Keratinocyte (primary cell): ENCODE measurements at regions not wholly inside any gene's neighbourhood (a gene's known extent, or its start where the extent isn't known, plus 50 kb on each side); places are given as distances from the start of the nearest gene placed in this dataset.

Experiments used
- DNase-seq: peaks from one replicate; pipeline ENCODE4 v3.0.0-alpha.2; 2011; ENCODE audit warnings: low read depth, missing footprints, low spot score
- FAIRE-seq: peaks from 2 replicates; lab custom pipeline; 2011; peaks lifted over from hg19 to GRCh38; lab: Jason Lieb, UNC
- H2AFZ ChIP-seq: 2 replicates; pipeline ENCODE4 v1.6.0; 2012; ENCODE audit warnings: low read length, control low read depth, inconsistent platforms; ENCODE audit not compliant: control insufficient read depth
- H3K27ac ChIP-seq: 2 replicates; pipeline ENCODE4 v1.5.1; 2011; ENCODE audit warnings: low read length; ENCODE audit not compliant: control insufficient read depth, insufficient read depth
- H3K27me3 ChIP-seq: 3 replicates; pipeline ENCODE4 v1.6.0; 2011; ENCODE audit warnings: low read length; ENCODE audit not compliant: control insufficient read depth, insufficient read depth; ENCODE audit errors: extremely low read depth
- H3K36me3 ChIP-seq, 2 experiments: 2 replicates in 1 of 2; 3 replicates in 1 of 2; pipeline ENCODE4 v1.5.1; 2011; ENCODE audit warnings: low read length in 2 of 2, mild to moderate bottlenecking in 1 of 2; ENCODE audit not compliant: control insufficient read depth in 2 of 2, insufficient read depth in 2 of 2; ENCODE audit errors: extremely low read depth in 1 of 2
- H3K4me1 ChIP-seq: 3 replicates; pipeline ENCODE4 v1.5.1; 2011; ENCODE audit warnings: low read length; ENCODE audit not compliant: control insufficient read depth, insufficient read depth; ENCODE audit errors: extremely low read depth
- H3K4me2 ChIP-seq: 3 replicates; pipeline ENCODE4 v1.6.0; 2011; ENCODE audit warnings: low read depth, low read length; ENCODE audit not compliant: control insufficient read depth, insufficient read depth; ENCODE audit errors: extremely low read depth
- H3K4me3 ChIP-seq, 3 experiments: fragments of 200-600 bp in 1 of 3; sonication (generic) in 1 of 3; 2 replicates in 2 of 3; 3 replicates in 1 of 3; pipeline ENCODE4 v1.5.1; 2011 to 2016; ENCODE audit warnings: low read length in 3 of 3, mild to moderate bottlenecking in 3 of 3, control low read depth in 2 of 3, inconsistent platforms in 1 of 3, low read depth in 1 of 3, mixed read lengths in 1 of 3, mixed run types in 1 of 3, moderate library complexity in 1 of 3; ENCODE audit not compliant: control insufficient read depth in 2 of 3, insufficient read depth in 2 of 3; ENCODE audit errors: extremely low read depth in 1 of 3
- H3K79me2 ChIP-seq: 2 replicates; pipeline ENCODE4 v1.6.0; 2012; ENCODE audit warnings: low read length; ENCODE audit not compliant: control insufficient read depth, insufficient read depth
- H3K9ac ChIP-seq: 3 replicates; pipeline ENCODE4 v1.6.0; 2011; ENCODE audit warnings: low read length; ENCODE audit not compliant: control insufficient read depth, insufficient read depth; ENCODE audit errors: extremely low read depth
- H3K9me1 ChIP-seq: 3 replicates; pipeline ENCODE4 v1.6.0; 2011; ENCODE audit warnings: low read length; ENCODE audit not compliant: control insufficient read depth, insufficient read depth; ENCODE audit errors: extremely low read depth
- H3K9me3 ChIP-seq: 2 replicates; pipeline ENCODE4 v1.5.1; 2012; ENCODE audit warnings: low read depth, low read length; ENCODE audit not compliant: control insufficient read depth
- H4K20me1 ChIP-seq: 3 replicates; pipeline ENCODE4 v1.6.0; 2011; ENCODE audit warnings: low read length; ENCODE audit not compliant: control insufficient read depth, insufficient read depth; ENCODE audit errors: extremely low read depth
- CTCF ChIP-seq, 3 experiments: IDR thresholded peaks in 1 of 3; conservative IDR thresholded peaks in 1 of 3; optimal IDR thresholded peaks in 1 of 3; 2 replicates in 2 of 3; 3 replicates in 1 of 3; pipeline versions ENCODE3 to v1.5.1; 2011; ENCODE audit warnings: low read length in 3 of 3, mild to moderate bottlenecking in 3 of 3, moderate library complexity in 2 of 3, control low read depth in 1 of 3, inconsistent platforms in 1 of 3; ENCODE audit not compliant: insufficient read depth in 2 of 3; ENCODE audit errors: extremely low read depth in 1 of 3
- EZH2 ChIP-seq: IDR thresholded peaks from one replicate; pipeline ENCODE4 v1.6.1; 2012; ENCODE audit warnings: inconsistent platforms, mild to moderate bottlenecking, low read length, moderate library complexity
- dilution Hi-C: fragments of 300-500 bp; cut with MboI; formaldehyde crosslinking; loops from one replicate; pipeline ENCODE4 v1.7.0; 2020; ENCODE audit warnings: low sequenced_read_pairs; ENCODE audit not compliant: extremely low pct_ligation_motif_present

DNA sequence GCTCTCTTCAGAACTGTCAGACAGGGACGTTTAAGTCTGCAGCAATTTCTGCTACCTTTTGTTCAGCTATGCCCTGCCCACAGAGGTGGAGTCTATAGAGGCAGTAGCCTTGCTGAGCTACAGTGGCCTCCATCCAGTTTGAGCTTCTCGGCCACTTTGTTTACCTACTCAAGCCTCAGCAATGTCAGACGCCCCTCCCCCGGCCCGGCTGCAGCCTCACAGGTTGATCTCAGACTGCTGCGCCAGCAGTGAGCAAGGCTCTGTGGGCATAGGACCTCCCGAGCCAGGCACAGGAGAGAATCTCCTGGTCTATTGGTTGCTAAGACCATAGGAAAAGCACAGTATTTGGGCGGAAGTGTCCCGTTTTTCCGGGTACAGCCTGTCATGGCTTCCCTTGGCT, 89.9 kb upstream of the PDC start:
- Histone ChIP-seq H3K36me3 (no peaks in the 10 kb centered on the region), H4K20me1 (no peaks in the 10 kb centered on the region), H3K4me3 (no peak overlapping the region), H3K9me3 (no peaks in the 10 kb centered on the region), H3K79me2 (no peaks in the 10 kb centered on the region), H3K9ac (no peak overlapping the region), H3K9me1 (no peaks in the 10 kb centered on the region), H3K27ac (no peak overlapping the region), H2AFZ (no peak overlapping the region), H3K27me3 (no peaks in the 10 kb centered on the region), H3K4me2 (no peak overlapping the region), H3K4me1 (no peaks in the 10 kb centered on the region)
- FAIRE-seq (no peak), DNase-seq (no peak)
- TF ChIP-seq EZH2 (no peak), CTCF (optimal IDR thresholded peaks at IDR 0.05 in 1 of 3, IDR thresholded peaks at IDR 0.05 in 1 of 3, conservative IDR thresholded peaks at IDR 0.05 in 1 of 3; ENCODE audit: extremely low read depth in 1 of 3, insufficient read depth in 2 of 3, low read length in 3 of 3) (no peak)
- dilution Hi-C loops = no loop called here

DNA sequence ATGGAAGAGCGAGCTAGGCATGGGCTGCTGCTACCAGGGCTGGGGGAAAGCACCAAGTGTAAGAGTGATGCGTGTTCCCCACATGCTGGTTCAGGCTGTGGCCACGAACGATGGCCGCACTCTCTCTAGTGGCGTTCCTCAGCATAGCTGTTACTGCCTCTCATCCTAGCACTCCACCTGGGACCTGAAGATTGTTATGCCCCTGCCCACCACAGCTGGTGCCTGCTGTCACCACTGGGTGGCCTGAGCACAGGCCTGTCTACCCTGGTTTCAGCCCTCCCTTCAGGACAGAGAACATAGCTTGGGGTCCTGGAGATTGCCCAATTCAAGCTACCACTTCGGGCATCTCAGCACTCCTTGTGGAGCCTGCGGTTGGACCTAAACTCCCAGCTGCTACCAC, 80.1 kb upstream of the PDC start:
- no peak overlapping the region for H3K27ac ChIP-seq
- no peak overlapping the region for H2AFZ ChIP-seq
- FAIRE-seq (no peak), DNase-seq (no peak)
- no peaks in the 10 kb centered on the region for H3K27me3 ChIP-seq
- H3K79me2 ChIP-seq = no peaks in the 10 kb centered on the region
- TF ChIP-seq CTCF (optimal IDR thresholded peaks at IDR 0.05 in 1 of 3, IDR thresholded peaks at IDR 0.05 in 1 of 3, conservative IDR thresholded peaks at IDR 0.05 in 1 of 3; ENCODE audit: extremely low read depth in 1 of 3, insufficient read depth in 2 of 3, low read length in 3 of 3) = no peak
- TF ChIP-seq EZH2 = no peak
- H3K9ac ChIP-seq = no peak overlapping the region
- dilution Hi-C loops = no loop called here
- no peaks in the 10 kb centered on the region for H3K36me3 ChIP-seq
- no peak overlapping the region for H3K4me2 ChIP-seq
- H3K4me1 ChIP-seq = peaks cover 7% of the 10 kb centered on the region
- H3K9me1 ChIP-seq = no peaks in the 10 kb centered on the region
- H3K9me3 ChIP-seq = no peaks in the 10 kb centered on the region
- H3K4me3 ChIP-seq = no peak overlapping the region
- no peaks in the 10 kb centered on the region for H4K20me1 ChIP-seq
